Stimulated activated memory B cell treated with anti-CD40 and anti-IgM and Interleukin-4, amounts not matched to agents 10 μg/mL and 1 μg/mL and 100 μg/mL, for 72 hours (primary cell): ENCODE measurements at regions not wholly inside any gene's neighbourhood (a gene's known extent, or its start where the extent isn't known, plus 50 kb on each side); places are given as distances from the start of the nearest gene placed in this dataset.
"Not testable (repeated sequence)": the region's sequence is repeated elsewhere in the genome, so short reads cannot be mapped to it uniquely, and the experiment has no call there.

Experiments used
- ATAC-seq: fragments of 150-1000 bp; cut with Tn5 transposase; 2 replicates; pipeline ENCODE4 v1.10.0; 2021
- H3K27ac Mint-ChIP-seq: one replicate; pipeline ENCODE4 v1.8.0; 2022; ENCODE audit warnings: mild to moderate bottlenecking, mixed read lengths
- H3K27me3 Mint-ChIP-seq: one replicate; pipeline ENCODE4 v1.8.0; 2022; ENCODE audit warnings: mixed read lengths
- H3K36me3 Mint-ChIP-seq: one replicate; pipeline ENCODE4 v1.8.0; 2022; ENCODE audit warnings: mixed read lengths
- H3K4me1 Mint-ChIP-seq: one replicate; pipeline ENCODE4 v1.8.0; 2022; ENCODE audit warnings: mixed read lengths
- H3K4me3 Mint-ChIP-seq: one replicate; pipeline ENCODE4 v1.8.0; 2022; ENCODE audit warnings: mild to moderate bottlenecking, moderate library complexity, mixed read lengths
- H3K9me3 Mint-ChIP-seq: one replicate; pipeline ENCODE4 v1.8.0; 2022; ENCODE audit warnings: mixed read lengths

DNA sequence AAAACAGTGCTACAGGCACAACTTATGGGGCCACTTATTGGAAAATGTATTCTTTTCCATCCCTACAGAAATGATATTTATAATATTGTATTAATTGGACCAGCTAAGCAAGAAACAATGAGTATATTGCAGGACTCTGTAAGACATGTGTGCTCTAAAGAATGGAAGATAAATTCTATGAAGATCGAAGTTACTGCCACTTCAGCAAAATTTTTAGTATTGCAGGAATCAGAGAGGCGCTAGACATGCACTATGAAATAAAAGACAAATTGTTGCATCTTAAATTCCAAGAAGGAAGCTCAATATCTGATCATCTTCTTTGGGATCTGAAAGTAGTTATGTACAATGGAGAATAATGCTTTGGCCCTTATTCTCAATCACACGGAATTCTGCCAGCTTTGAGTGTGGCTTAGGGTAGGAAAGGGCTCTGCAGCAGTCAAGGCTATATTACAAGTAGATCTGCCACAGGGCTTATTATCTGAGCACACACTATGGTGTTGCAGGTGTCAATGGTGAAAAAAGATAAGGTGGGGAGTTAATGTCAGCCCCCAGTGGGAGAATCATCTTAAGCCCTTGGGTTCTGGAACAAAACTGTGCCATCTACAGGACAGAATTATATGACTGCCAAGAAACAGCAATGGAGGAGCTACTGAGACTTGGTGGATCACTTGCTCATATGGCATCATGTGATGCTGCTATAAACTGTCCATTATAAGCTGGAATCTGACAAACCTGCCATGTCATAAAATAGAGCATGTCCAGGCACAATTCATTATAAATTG lies 334.0 kb upstream of the NDST3 start:
- no peaks in the 10 kb centered on the region for H3K4me1 Mint-ChIP-seq
- H3K27me3 Mint-ChIP-seq: no peaks in the 10 kb centered on the region
- ATAC-seq: no peak
- no peaks in the 10 kb centered on the region for H3K36me3 Mint-ChIP-seq
- no peak overlapping the region for H3K4me3 Mint-ChIP-seq
- H3K9me3 Mint-ChIP-seq: peaks cover 9% of the 10 kb centered on the region
- H3K27ac Mint-ChIP-seq: no peak overlapping the region

DNA sequence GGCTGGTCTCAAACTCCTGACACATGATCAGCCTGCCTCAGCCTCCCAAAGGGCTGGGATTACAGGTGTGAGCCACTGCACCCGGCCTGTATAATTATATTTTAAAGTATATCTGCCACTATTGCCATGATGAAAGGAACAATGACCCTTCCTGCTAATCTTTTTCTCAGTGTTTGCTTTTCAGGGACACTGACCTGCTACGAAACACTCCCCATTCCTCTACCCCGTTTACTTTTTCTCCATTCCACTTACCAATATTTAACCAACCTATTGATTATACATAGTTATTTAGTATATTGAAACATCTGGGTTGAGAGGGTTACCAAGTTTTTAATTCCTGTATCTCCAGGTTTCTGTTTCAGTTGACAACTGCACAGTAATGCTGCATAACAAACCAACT lies 331.9 kb upstream of the NDST3 start:
- no peak overlapping the region for H3K4me3 Mint-ChIP-seq
- H3K9me3 Mint-ChIP-seq: peaks cover under 1% of the 10 kb centered on the region
- H3K36me3 Mint-ChIP-seq: no peaks in the 10 kb centered on the region
- no peak overlapping the region for H3K27ac Mint-ChIP-seq
- H3K4me1 Mint-ChIP-seq: no peaks in the 10 kb centered on the region
- no peak for ATAC-seq
- H3K27me3 Mint-ChIP-seq: no peaks in the 10 kb centered on the region

DNA sequence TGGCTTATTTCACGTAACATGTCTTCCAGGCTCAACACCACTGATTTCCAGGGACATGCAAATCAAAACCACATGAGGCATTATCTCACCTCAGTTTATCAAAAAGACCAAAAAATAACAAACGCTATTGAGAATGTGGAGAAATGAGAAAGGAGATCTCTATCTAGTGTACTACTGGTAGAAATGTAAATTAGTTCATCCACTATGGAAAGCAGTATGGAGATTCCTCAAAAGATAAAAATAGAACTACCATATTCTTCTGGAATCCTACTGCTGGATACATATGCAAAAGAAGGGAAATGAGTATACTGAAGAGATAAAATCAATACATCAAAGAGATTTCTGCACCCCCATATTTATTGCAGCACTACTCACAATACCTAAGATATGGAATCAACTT lies 329.6 kb upstream of the NDST3 start:
- no peak for ATAC-seq
- Mint-ChIP-seq H3K4me3 (no peak overlapping the region), H3K27ac (no peak overlapping the region), H3K4me1 (no peaks in the 10 kb centered on the region), H3K9me3 (peaks cover 8% of the 10 kb centered on the region), H3K27me3 (no peaks in the 10 kb centered on the region), H3K36me3 (no peaks in the 10 kb centered on the region)

DNA sequence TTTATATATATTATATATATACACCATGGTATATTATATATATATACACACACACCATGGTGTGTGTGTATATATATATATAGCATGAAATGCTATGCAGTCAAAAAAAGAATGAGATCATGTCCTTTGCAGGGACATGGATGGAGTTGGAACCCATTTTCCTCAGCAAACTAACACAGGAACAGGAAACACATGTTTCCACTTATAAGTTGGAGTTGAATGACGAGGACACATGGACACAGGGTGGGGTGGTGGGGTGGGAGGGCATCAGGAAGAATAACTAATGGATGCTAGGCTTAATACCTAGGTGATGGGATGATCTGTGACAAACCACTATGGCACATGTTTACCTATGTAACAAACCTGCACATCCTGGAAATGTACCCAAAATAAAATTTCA lies 293.6 kb upstream of the NDST3 start:
- Mint-ChIP-seq H3K4me1 (no peaks in the 10 kb centered on the region), H3K27ac (no peak overlapping the region), H3K9me3 (no peaks in the 10 kb centered on the region), H3K27me3 (no peaks in the 10 kb centered on the region), H3K4me3 (no peak overlapping the region), H3K36me3 (no peaks in the 10 kb centered on the region)
- no peak for ATAC-seq

DNA sequence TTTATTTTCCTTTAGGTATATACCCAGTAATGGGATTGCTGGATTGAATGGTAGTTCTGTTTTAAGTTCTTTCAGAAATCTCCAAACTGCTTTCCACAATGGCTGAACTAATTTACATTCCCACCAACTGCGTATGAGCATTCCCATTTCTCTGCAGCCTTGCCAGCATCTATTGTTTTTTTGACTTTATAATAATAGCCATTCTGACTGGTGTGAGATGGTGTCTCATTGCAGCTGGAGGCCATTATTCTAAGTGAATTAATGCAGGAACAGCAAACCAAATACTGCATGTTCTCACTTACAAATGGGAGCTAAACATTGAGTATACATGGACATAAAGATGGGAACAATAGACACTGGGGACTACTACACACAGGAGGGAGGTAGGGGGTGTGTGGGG lies 288.9 kb upstream of the NDST3 start:
- not testable (repeated sequence) for H3K36me3 Mint-ChIP-seq, H3K9me3 Mint-ChIP-seq, H3K27me3 Mint-ChIP-seq, H3K4me3 Mint-ChIP-seq, H3K4me1 Mint-ChIP-seq, H3K27ac Mint-ChIP-seq, ATAC-seq

DNA sequence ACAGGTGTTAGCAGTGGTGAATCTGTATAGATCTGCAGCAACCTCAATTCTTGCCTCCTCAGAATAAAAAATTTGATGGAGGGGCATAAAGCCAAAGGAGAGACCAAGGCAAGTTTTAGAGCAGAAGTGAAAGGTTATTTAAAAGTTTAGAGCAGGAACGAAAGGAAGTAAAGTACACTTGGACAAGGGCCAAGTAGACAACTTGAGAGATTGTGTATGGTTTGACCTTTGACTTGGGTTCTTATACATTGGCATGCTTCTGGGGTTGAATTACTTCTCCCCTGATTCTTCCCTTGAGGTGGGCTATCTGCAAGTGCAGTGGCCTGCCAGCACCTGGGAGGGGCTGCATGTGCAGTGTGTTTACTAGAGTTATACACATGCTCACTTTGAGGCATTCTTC lies 278.8 kb upstream of the NDST3 start:
- H3K9me3 Mint-ChIP-seq: peaks cover 8% of the 10 kb centered on the region
- no peak overlapping the region for H3K4me3 Mint-ChIP-seq
- H3K27ac Mint-ChIP-seq: no peak overlapping the region
- H3K4me1 Mint-ChIP-seq: no peaks in the 10 kb centered on the region
- H3K27me3 Mint-ChIP-seq: no peaks in the 10 kb centered on the region
- no peak for ATAC-seq
- H3K36me3 Mint-ChIP-seq: no peaks in the 10 kb centered on the region

DNA sequence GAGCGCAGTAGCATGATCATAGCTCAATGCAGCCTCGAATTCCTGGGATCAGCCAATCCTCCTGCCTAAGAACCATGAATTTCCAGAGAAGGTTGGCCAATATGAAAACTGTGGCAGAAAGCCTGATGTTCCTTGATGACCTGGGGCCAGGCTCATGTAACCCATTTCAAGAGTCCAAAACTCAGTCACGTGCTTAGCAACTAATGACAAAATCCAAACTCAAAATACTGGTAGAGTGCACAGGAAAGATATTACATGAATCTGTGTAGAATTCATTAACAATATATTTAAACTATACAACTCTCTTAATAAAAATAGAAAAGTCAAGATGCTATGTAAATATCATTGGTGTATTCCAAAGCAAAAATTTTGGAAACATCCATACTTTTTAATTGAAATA lies 265.7 kb upstream of the NDST3 start:
- Mint-ChIP-seq H3K9me3 (peaks cover 2% of the 10 kb centered on the region), H3K27me3 (no peaks in the 10 kb centered on the region), H3K27ac (no peak overlapping the region), H3K36me3 (no peaks in the 10 kb centered on the region), H3K4me1 (no peaks in the 10 kb centered on the region), H3K4me3 (no peak overlapping the region)
- no peak for ATAC-seq

DNA sequence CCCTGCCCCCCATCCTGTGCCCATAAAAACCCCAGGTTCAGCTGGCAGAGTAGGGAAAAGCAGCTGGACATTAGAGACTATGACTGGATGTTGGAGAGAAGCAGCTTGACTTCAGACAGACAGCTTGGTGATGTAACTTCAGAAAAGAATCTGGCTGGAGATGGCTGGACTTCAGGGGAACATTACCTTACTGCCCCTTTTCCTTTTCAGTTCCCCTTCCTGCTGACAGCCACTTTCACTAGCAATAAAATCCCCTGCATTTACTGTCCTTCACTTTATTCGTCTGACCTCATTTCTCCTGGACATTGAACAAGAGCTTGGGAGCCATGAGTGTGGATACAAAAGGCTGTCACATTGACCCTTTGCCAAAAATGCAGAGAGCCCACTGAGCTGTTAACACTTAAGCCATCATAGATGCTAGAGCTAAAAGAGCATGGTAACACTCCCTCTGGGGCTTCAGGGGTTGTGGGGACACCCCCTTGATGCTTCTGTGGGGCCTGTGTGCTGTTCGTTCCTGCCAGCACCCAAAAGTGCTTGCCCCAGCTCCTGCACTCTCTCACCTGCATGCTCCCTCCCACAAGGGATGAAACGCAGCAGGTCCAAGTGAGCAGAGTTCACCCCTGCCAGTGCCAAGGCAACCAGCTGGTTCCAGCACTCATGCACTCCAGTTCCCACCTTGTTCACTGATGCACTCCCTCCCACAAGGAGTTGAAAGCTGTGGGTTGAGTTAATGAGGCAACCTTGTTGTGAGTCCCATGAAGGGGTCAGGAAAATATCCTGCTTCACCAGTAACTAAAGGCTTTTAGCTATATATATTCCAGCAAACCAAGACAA lies 263.8 kb upstream of the NDST3 start:
- Mint-ChIP-seq H3K9me3 (peaks cover 3% of the 10 kb centered on the region), H3K4me1 (no peaks in the 10 kb centered on the region), H3K27ac (no peak overlapping the region), H3K27me3 (no peaks in the 10 kb centered on the region), H3K36me3 (no peaks in the 10 kb centered on the region), H3K4me3 (no peak overlapping the region)
- ATAC-seq: no peak

DNA sequence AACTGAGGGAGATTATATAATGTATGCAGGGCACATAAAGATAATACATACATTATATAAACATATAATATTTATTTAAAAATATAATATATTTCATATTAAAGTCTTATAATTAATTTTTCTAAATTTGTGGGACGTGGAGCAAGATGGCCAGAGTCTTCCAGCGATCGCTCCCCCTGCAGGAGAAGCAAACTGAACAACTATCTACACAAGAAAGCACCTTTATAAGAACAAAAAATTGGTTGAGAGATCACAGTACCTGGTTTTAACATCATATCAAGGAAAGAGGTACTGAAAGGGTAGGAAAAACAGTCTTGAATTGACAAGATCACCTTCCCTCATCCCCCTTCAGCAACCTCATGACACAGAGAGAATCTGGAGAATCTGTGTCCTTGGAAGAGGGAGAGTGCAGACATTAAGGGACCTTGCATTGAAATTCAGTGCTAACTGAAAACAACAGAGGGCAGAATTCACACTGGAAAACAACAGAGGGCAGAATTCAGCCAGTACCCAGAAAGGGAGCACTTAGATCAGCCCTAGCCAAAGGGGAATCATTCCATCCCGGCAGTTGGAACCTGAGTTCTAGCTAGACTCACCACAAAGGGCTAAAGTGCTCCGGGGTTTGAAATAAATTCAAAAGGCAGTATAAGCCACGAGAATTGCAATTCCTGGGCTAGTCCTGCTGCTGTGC lies 262.5 kb upstream of the NDST3 start:
- Mint-ChIP-seq H3K9me3 (peaks cover 3% of the 10 kb centered on the region), H3K4me3 (no peak overlapping the region)
- ATAC-seq: no peak

DNA sequence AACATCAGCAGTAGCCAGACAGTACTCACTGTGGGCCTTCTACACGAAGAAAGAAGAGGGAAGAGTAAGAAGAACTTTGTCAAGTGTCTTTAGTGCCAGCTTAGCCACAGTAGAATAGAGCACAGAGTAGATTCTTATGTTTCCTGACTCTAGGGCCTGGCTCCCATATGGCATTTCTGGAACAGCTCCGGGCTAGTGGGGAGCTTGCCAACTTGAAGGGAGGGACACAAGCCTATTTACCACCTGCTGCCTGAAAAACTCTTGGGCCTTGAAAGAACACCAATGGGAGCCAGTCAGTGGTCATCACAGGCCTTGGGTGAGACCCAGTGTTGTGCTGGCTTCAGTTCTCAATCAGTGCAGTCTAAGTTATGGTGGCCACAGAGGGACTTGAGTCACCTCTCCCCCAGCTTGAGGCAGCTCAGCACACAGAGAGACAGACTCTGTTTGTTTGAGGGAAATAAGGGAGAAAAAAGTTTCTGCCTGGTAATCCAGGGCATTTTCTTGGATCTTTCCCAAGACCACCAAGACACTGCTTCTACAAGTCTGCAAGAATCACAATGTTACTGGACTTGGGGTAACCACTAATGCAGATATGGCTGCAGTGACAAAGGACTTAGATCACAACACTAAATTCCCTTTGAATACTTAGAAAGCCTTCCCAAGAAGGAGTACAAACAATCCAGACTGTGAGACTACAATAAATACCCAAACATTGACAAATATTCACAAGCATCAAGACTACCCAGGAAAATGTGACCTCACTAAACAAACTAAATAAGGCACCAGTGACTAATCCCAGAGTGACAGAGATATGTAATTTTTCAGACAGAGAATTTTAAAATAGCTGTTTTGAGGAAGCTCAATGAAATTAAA lies 261.0 kb upstream of the NDST3 start:
- no peak overlapping the region for H3K4me3 Mint-ChIP-seq
- no peak overlapping the region for H3K27ac Mint-ChIP-seq
- no peaks in the 10 kb centered on the region for H3K36me3 Mint-ChIP-seq
- ATAC-seq: no peak
- peaks cover 3% of the 10 kb centered on the region for H3K9me3 Mint-ChIP-seq
- H3K27me3 Mint-ChIP-seq: no peaks in the 10 kb centered on the region
- no peaks in the 10 kb centered on the region for H3K4me1 Mint-ChIP-seq

More for the DNA sequence above, 262.5 kb upstream of the NDST3 start:
- H3K4me1 Mint-ChIP-seq: no peaks in the 10 kb centered on the region
- no peaks in the 10 kb centered on the region for H3K36me3 Mint-ChIP-seq
- no peaks in the 10 kb centered on the region for H3K27me3 Mint-ChIP-seq
- H3K27ac Mint-ChIP-seq: no peak overlapping the region

DNA sequence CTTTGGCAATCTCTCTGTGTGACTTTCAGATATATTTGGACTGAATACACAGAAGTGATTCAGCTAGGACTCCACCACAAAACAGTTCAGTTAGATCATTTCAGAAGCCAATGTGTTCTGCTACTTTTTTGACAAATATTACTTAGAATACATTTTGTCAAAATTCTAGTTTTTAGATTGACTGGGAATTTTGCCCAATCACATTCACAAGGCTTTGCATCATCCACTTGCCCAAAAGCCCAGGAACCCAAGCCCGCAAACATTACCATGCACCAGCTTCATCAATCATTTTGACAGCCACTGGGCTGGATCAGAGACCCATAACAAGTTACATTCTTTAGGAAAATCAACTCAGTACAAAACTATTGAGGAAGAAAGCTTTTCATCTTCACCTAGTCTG lies 256.6 kb upstream of the NDST3 start:
- no peak overlapping the region for H3K27ac Mint-ChIP-seq
- H3K27me3 Mint-ChIP-seq: no peaks in the 10 kb centered on the region
- H3K4me1 Mint-ChIP-seq: no peaks in the 10 kb centered on the region
- no peaks in the 10 kb centered on the region for H3K36me3 Mint-ChIP-seq
- H3K4me3 Mint-ChIP-seq: no peak overlapping the region
- ATAC-seq: no peak
- H3K9me3 Mint-ChIP-seq: peaks cover 6% of the 10 kb centered on the region

DNA sequence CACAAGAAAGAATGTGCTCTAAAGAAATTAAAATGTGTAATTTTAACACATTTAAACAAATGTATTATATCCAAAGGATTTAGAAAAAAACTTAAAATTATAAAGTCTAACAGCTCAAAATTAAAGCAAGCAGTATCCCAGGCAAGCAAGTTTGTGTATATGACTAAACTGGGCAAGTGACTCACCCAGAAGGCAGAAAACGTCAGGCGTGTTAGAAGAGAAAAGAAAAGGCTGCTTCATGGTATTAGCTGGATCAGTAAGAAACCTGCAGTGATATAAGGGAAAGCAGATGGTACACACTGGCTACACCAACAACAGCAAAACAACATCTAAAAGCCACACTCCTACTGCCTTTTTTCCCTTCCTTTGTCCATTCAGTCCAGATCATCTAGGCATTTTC lies 250.6 kb upstream of the NDST3 start:
- H3K9me3 Mint-ChIP-seq: peaks cover 6% of the 10 kb centered on the region

DNA sequence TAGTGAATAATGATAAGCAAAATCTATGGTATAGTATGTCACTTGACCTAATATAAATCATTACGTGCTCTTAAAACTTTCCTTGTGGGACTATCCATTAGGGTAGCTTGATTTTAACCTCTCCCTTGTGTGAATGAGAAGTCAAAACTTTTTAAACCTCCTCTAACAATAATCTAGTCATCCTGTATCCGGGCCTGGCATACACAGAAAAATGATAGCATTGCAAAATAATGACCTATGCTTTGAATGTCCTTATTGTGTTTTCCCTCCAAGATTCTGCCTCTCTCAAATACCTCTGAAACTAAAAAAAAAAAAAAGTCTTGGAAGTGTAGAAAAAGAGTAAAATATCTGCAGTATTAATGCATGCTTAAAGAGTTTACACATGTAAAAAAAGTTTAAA lies 250.0 kb upstream of the NDST3 start:
- H3K4me1 Mint-ChIP-seq: no peaks in the 10 kb centered on the region
- H3K9me3 Mint-ChIP-seq: peaks cover 6% of the 10 kb centered on the region
- ATAC-seq: no peak
- H3K27me3 Mint-ChIP-seq: no peaks in the 10 kb centered on the region
- no peak overlapping the region for H3K4me3 Mint-ChIP-seq
- no peak overlapping the region for H3K27ac Mint-ChIP-seq
- no peaks in the 10 kb centered on the region for H3K36me3 Mint-ChIP-seq

More for the DNA sequence above, 250.6 kb upstream of the NDST3 start:
- H3K27me3 Mint-ChIP-seq: no peaks in the 10 kb centered on the region
- ATAC-seq: no peak
- no peaks in the 10 kb centered on the region for H3K4me1 Mint-ChIP-seq
- H3K36me3 Mint-ChIP-seq: no peaks in the 10 kb centered on the region
- no peak overlapping the region for H3K4me3 Mint-ChIP-seq
- H3K27ac Mint-ChIP-seq: no peak overlapping the region

DNA sequence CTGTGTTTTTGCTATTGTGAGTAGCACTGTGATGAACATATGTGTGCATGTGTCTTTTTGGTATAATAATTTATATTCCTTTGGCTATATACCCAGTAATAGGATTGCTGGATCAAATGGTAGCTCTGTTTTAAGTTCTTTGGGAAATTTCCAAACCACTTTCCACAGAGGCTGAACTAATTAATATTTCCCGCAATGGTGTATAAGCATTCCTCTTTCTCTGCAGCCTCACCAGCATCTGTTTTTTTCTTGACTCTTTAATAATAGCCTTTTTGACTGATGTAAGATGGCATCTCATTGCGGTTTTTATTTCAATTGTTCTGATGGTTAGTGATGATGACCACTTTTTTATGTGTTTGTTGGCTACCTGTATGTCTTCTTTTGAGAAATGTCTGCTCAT lies 247.7 kb upstream of the NDST3 start:
- Mint-ChIP-seq H3K4me1 (no peaks in the 10 kb centered on the region), H3K27me3 (no peaks in the 10 kb centered on the region), H3K36me3 (no peaks in the 10 kb centered on the region), H3K9me3 (peaks cover 8% of the 10 kb centered on the region), H3K27ac (no peak overlapping the region), H3K4me3 (no peak overlapping the region)
- no peak for ATAC-seq
